Activated T-cell treated with anti-CD3 and anti-CD28 coated beads, Interleukin-2, amount 50 U/mL, for 1 hour (primary cell): ENCODE measurements at regions not wholly inside any gene's neighbourhood (a gene's known extent, or its start where the extent isn't known, plus 50 kb on each side); places are given as distances from the start of the nearest gene placed in this dataset.

Experiments used
- DNase-seq: peaks from one replicate; pipeline ENCODE4 v3.0.0-alpha.2; 2020

DNA sequence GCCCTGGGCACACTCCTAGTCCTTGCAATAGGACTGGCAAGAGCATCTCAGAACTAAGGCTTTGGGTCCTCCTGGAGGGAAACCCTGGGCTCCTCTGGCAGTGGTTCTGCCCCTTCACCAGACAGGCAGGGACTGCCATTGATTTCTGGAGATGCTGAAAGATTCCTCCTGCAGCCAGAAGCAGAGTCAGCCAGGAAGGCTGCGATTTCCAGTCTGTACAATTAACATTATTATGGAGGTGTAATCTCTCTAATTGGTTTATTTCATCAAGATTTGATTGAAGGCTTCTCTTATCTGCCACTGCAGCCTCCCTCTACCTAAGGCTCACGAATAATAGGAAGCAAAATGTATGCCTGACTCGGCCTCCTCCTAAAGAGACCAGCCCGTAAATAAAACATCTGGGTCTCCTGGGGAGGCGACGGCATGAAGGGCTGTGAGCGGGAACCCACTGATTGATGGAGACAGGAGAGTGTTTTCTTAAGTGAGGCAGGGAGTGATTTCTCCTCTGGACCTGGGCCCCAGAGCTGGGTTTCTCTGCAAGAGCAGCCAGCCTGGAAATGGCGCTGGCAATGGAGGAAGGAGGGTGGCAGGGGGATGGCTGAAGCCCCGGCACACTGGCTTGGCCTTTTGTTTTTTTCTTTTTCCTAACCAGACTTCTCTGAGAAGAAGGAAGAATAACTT lies 689.6 kb downstream of the DHX35 start:
- DNase-seq = no peak

DNA sequence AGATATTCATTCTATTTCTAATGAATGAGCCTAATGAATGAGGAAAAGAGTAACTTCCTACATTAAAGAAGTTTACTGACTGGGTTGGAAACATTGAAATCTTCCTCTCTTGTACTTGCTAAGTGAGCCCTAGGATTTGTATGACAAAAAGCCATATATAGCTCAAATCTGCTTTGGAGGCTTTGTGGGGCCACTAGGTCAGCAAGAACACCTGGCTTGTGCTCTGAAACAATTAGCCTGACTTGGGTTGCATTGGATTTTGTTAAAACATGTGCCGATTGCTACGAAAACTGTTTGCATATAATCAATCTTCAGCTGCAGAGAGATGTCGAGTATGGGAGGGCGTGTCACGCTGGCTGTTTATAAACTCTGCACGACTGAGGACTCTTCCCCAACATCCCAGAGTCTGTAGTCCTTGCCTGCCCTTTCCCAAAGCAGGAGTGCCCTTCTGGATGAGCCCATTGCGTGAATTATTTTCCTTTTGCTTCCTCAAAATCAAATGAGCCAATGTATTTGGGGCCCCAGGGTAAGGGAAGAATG lies 684.8 kb downstream of the DHX35 start:
- no peak for DNase-seq

DNA sequence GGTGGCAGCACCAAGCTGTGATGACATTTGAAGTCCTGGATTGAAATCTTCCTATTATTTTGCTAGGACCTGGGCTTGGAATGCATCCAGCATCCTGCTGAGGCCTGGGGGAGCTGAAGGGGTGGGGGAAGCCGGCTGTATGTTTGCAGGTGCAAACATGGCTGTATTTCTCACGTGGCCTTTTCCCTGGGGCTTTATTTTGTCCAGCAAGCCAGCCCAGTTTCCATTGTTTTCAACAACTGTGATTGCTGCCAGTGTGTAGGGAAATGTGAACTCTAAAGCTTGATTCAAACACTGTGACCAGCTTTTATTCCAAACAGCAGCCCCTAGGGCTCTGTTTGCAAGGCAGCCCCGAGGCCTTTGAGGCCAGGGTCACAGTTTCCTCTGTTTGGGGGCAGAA lies 683.0 kb downstream of the DHX35 start:
- no peak for DNase-seq

DNA sequence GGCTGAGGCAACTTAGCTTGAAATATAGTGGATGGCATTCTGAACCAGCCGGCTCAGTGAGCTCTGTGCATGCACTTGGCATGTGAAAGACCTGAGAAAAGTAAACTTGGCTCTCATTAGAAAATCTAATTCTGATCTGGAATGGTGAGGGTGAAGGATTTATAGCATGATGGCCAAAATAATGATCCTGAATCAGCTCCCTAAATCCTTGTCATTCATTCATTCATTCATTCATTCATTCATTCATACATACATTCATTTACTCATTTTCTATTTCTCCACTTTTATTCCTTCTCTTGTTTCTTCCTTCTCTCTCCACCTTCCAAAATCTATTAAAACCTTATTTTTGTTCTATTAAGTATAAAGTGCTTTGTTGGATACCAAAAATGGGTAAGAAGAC lies 681.1 kb downstream of the DHX35 start:
- no peak for DNase-seq

DNA sequence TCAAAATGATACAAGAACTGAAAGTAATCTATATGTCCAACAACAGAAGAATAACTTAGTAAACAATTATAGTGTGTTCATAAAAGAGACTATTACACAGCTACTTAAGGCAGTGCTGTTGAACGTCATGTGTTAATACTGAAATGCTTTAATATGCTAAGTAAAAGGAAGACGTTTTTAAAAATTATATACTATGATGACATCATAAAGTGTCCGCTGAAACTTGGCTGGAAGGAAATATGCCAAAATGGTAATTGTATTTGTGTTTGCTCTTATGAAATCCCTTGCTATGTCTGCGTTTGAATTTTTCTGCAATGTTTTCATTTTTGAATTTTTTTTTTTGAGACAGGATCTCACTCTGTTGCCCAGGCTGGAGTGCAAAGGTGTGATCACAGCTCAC lies 679.3 kb downstream of the DHX35 start:
- DNase-seq = no peak

DNA sequence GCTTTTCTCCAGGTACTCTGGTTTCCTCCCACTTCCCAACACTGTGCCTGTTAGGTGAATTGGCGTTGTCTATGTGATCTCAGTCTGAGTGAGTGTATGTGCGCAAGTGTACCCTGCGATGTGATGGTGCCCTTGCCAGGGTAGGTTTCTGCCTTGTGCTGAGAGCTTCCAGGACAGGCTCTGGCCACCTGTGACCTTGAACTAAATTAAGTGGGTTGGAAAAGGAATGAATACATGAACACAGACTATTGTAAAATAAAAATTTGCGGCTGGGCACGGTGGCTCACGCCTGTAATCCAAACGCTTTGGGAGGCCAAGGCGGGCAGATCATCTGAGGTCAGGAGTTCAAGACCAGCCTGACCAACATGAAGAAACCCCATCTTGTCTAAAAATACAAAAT lies 678.0 kb downstream of the DHX35 start:
- no peak for DNase-seq

DNA sequence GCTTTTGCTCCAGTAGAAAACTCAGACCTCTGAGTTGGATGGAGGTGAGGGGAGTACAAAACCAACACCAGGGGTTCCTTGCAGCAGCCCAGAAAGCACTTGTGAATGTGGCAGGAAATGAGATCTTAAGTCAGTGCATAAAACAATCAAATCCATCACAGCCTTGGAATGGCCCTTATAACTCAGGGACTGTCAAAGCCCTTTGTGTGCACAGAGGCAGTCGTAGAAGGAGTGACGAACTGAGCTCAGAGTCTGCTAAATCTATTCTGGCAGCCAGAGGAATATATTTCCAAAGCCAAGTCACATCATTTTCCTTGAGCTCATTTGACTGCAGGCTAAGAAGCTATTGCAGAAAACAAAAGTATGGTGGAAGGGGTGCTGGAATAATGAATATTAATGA lies 676.6 kb downstream of the DHX35 start:
- no peak for DNase-seq

DNA sequence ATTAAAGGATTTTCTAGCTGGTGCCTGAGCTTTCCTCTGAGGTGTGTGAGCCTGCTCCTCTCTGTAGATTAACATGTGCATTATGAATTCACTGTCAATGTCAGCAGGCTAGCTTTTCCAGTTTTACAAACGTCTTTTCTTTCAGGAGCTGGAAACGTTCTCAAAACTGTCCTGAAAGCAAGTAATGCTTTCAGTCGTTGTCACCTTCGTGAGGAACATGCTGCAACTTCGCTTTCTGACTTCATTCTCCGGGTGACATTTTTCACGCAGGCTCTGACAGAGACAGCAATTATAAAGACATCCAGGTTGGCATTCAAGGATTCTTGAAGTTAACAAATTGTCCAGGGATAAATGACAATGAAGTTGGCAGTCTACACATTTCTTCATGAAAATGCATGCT lies 671.5 kb downstream of the DHX35 start:
- no peak for DNase-seq

DNA sequence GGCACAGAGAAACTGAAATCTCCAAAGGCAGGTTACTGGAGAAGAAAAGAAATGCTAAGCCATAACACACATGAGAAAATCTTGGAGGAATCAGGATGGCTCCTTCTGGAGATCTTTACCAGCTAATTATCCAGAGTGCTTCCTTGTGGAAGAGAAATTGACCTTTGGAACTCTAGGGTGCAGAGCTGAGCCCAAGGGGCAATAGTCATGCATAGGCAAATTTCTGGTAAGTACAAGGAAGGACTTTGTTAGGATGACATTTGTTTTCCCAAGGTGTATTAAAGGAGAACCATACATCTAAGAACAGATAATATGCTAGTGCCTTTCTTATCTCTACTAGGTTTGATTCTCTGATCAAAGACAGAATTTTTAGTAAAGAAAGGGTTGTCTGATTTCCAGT lies 670.6 kb downstream of the DHX35 start:
- DNase-seq = no peak

DNA sequence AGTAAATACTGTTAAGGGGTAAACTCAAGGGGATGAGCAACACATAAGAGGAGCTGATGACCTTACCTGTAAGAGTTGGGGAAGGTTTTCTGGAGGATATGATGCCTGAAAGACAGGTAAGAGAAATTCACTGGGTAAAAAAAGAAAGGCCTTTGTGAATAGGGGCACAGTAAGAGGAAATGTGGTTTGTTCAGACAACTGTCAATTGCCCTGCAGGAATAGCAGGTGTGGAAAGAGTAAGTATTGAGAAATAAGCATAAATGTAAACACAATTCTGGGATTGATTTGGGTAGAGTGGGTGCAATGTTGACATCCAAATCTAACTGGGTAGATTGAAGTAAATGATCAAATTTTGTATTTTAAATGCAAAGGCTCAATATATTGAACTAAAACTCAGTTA lies 670.0 kb downstream of the DHX35 start:
- no peak for DNase-seq

DNA sequence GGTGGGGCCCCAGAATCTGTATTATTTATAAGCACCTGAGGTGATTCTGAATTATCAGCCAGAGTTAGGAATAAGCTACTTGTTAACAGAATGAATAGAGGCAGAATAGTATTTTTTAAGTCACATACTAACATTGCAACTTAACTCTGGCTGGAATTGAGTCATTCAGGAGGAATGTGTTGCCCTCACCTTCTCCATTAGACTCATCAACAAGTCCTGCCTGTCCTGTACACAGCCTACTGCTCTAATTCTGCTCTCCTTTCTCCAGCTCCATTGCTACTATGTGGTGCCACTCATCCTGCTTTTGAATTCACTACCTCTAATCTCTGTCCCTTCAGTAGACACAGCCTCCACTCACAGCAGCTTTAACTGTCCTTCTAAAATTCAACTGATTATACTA lies 669.4 kb downstream of the DHX35 start:
- no peak for DNase-seq

DNA sequence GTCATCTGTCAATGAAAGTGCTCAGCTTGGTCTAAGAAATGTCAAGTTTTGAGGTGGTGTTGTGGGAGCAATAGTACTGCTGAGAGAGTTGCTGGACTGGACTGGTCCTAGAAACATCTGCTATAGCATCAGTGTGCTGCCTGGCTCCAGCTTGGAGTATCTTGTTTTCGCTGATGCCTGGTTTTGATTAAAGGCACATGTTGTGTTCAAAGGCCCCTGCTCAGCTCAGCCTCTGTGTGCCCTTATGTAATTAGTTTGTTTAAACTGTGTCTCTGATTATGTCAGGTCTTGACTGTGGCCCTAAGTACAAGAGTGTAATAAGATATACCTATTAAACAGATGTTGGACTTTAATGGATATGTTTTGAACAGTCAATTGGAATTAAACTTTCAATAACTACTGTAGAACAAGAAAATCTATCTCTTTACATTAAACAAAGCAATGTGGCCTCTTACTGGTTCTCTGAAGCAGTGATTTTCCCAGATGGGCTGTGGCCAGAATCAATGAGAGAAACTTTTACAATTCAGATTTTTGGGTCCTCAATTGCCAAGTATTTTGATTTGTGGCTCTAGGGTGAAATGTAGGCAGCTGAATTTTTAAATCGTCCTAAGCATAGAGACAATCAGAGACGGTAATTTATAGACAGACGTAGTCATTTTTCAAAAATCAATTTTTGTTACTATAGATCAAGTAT lies 668.2 kb downstream of the DHX35 start:
- no peak for DNase-seq

DNA sequence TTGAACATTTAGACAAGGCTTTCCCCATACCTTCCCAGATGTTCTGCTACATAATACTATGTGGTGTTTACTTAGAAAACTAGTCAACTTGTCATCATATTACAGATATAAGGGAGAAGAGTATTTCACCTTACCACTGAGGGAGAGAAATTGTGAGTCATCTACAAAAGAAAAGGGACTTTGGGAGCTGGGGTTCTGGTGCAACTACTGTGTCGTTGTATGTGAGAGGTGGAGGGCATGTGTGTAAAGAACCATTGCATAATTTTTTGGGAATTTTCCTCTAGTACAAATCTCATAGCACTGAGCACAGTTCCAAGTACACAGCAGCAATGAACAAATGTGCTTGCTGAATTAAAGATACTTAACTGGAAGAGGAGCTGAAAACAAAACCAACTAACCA lies 665.6 kb downstream of the DHX35 start:
- DNase-seq = no peak

DNA sequence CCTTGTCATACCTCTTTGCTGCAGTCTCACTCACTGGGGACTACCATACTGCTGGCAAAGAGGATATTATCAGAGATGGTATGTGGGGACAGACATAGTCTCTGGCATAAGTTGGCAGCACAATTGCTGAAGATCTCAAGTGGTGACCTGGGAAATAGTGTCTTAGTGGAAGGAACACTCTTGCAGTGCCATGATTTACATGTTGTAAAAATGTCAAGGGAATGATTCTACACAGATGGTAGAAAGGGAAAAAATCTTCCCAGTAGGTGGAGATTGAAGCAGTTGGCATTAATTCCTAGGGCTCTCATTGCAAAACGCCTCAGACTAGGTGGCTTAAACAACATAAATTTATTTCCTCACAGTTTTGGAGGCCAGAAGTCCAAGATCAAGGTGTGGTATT lies 662.2 kb downstream of the DHX35 start:
- DNase-seq = no peak

DNA sequence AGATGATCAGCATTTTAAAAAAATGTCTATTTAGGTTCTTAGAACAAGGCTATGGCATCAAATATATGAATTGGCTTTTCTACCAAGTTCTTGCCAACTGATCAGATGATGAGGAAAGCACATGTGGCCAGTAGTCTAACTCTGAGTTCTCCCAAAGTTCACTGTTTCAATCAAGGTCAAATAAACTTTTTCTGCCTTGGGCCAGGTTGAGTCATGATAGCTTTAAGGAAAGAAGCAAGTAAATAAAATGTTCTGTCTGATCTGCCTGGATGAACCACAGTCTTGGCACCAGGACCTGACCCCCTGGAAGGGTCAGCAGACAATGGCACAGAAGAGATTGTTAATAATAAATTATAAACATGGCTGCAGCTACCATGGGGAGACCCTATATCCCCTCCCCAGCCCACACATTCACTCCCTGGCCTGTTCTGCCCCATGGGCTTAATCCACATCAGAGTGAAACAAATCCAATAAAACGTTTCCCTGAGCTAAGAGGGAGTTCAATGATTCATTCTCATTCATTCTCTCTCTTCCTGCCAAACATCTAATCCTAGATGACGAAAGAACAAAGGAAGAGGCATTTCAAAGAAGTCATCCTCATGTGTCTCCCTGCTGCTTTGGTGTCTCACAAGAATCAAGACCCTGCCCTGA lies 661.6 kb downstream of the DHX35 start:
- DNase-seq = no peak

DNA sequence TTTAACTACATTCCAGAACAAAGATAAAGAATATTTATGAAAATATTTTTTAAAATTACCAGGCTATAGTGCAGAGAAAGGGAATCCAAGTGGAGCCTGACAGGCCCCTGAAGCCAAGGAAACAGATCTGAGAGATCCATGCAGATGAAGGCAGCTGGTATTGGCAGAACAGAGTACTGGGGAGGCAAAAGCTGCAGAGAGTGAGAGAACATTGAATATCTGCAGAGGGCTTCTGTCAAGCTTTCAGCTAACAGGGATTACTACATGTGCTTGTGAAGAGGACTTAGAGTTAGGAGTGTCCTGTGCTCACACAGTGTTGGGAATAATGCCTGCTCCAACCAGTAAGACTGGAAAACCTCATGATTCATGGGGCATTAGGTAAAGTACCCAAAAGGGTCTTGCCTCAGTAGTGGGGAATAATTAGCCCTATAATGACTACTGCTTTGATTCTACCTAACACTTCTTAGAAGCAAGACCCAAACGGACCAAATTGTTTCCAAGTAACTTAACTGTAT lies 657.2 kb downstream of the DHX35 start:
- no peak for DNase-seq

DNA sequence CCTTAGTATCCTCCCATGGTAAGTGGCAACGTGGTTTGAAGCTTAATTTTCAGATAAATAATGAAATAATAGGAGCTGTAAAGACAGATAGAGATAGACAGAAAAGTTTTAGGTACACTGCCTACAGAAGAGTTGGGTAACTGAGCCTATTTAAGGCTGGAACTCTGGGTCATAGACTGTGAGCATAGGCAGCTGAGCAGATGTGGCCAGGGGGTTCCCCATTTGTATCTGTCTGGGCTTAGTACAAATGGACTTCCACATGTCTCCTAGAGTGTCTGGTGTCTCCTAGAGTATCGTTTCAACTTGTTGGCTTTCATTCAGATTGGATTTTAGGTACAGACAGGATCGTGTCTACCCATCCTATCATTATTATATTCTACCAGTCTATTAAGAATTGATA lies 649.8 kb downstream of the DHX35 start:
- DNase-seq = no peak

DNA sequence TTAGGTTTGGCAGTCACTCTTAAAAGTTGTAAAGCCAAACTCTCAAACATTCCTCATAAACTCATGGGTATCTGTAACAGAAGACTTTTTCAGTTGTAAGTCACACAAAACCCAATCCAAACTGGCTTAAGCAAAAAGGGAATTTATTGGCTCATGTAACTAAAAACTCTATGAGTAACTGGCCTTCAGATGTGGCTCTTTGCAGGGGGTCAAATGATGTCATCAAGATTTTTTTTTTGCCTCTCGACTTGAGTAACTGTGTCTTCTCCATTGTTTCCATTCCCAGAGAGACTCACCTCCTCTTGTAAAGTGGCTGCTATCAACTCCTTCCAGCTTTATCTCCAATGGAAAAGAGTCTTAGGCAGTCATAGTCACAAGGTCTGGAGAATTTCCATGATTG lies 645.0 kb downstream of the DHX35 start:
- DNase-seq = no peak

DNA sequence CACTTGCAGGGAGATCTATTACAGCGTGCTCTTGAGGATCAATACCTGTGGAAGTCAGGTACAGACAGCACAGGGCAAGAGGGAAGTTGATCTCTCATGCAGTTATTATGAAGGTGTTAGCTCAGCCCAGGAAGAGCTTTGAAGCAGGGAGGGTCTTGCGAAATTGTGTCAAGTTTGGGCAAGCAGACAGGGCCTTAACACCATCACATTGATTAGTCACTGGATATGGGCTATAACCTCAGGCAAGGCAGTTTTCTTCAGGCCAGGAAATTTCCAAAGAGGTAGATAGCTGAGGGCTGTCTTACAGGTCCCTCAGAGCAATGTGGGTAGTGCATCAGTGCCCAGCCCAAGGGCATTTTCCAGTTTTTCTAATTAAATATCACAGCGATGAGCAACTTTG lies 643.8 kb downstream of the DHX35 start:
- DNase-seq = no peak

DNA sequence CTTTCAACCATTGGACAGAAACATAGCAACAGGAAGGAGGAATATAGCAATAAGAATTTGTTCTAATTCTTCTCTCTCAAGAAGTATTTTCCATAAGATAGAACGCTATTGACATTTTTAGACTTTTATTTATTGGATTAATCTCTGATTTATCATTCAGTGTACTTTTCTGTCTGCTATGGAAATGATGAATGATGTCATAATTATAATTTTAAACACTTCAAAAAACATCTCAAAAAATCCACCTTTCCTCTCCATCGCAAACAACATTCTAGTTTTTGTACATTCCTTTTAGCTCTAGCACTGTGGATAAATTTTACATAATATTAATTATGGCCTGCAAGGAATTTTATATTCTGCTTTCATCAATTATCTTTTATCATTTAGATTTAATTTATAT lies 643.2 kb downstream of the DHX35 start:
- no peak for DNase-seq

DNA sequence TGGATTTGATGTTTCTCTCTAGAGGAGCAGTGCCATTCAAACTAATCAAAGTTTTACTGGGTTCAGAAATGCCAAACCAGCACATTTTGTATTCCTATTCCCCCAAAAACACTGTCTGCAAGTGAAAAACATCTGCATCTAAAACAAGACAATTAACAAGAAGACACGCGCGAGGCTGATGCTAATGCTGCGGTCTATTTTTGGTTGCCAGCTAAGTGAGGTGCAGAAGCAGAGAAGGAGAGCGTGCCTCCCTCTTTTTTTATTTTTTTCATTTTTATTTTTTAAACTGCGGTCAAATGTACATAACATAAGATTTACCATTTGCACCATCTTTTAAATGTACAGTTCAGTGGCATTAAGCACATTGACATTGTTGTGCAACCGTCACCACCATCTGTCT lies 641.1 kb downstream of the DHX35 start:
- DNase-seq = no peak

DNA sequence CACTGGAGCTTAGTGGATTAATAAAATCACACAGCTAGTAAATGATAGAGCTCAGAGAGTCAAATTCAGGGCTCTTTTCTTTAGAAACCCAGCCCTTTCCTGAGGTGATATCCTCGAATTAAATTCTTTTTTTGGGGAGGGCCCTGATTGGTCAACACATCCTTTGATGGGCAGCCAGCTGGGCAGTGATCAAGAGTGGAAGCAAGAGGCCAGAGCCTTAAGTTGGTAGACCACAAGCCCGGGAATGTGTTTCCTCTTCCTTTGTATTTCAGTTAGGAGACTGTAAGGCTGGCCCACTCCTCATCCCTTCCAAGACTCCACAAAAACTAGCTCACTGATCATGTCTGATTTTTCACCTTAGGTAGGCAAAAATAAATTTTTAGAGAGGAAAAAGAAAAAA lies 640.5 kb downstream of the DHX35 start:
- DNase-seq = no peak

DNA sequence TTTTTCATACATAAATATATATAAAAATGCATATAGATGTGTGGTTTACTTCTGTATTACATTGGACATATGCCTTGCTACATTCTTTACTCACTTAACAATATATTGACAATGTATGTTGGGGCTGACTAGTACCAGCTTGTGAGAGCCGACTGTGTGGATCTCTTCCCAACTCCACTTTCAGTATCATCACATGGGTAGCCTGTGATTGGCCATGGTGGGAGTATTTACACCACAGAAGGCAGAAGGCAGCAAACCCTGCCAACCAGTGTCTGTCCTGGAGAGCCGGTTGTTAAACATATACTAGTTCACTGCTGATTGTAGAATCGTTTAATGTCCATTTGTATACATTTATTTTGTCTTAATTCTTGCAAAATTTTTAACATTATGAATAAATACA lies 638.7 kb downstream of the DHX35 start:
- no peak for DNase-seq

DNA sequence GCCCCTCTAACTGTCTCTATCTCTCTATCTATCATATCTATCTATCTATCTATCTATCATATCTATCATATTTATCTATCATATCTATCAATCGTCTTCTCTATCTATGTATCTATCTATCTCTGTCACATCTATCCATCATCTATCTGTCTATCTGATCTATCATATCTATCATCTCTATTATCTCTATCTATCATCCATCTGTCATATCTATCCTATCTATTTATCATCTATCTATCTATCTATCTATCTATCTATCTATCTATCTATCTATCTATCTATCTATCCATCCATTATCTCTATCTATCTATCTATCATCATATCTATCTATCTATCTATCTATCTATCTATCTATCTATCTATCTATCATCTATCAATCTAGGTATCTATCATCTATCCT lies 638.0 kb downstream of the DHX35 start:
- no peak for DNase-seq
